Peyer's patch (tissue), 4 donors: ENCODE measurements at regions not wholly inside any gene's neighbourhood (a gene's known extent, or its start where the extent isn't known, plus 50 kb on each side); places are given as distances from the start of the nearest gene placed in this dataset.

Experiments used
- POLR2A ChIP-seq, 2 donors: fragments of 450-650 bp; IDR thresholded peaks; one replicate each; pipeline ENCODE4 v1.5.1; 2017; ENCODE audit warnings: antibody characterized with exemption in 2 of 2, mild to moderate bottlenecking in 2 of 2, moderate library complexity in 2 of 2
- TF ChIP-seq, protein P1 (sequence below), 6 experiments: fragments of 450-650 bp in 4 of 6; fragments of 200-600 bp in 2 of 6; sonication (generic) in 1 of 6; IDR thresholded peaks; one replicate each; pipeline ENCODE4 v1.5.1; 2017 to 2019; ENCODE audit warnings: antibody characterized with exemption in 6 of 6, mild to moderate bottlenecking in 3 of 6, moderate library complexity in 1 of 6

DNA sequence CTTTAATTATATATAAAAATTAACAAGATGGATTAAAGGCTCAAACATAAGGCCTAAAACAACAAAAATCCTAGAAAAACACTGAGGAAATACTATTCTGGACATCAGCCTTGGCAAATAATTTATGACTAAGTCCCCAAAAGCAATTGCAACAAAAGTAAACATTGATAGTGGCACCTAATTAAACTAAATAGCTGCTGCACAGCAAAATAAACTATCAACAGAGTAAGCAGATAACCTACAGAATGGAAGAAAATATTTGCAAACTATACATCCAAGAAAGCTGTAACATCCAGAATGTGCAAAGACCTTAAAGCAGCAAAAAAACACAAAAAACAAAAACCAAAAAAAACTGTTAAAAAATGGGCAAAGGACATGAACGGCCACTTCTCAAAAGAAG lies 384.0 kb upstream of the SEMA3D start:
- TF ChIP-seq, protein P1, sequence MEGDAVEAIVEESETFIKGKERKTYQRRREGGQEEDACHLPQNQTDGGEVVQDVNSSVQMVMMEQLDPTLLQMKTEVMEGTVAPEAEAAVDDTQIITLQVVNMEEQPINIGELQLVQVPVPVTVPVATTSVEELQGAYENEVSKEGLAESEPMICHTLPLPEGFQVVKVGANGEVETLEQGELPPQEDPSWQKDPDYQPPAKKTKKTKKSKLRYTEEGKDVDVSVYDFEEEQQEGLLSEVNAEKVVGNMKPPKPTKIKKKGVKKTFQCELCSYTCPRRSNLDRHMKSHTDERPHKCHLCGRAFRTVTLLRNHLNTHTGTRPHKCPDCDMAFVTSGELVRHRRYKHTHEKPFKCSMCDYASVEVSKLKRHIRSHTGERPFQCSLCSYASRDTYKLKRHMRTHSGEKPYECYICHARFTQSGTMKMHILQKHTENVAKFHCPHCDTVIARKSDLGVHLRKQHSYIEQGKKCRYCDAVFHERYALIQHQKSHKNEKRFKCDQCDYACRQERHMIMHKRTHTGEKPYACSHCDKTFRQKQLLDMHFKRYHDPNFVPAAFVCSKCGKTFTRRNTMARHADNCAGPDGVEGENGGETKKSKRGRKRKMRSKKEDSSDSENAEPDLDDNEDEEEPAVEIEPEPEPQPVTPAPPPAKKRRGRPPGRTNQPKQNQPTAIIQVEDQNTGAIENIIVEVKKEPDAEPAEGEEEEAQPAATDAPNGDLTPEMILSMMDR (IDR thresholded peaks at IDR 0.05), result no peak
- no peak for TF ChIP-seq POLR2A (IDR thresholded peaks at IDR 0.05)
